HG02885 (cell line): ENCODE measurements at regions not wholly inside any gene's neighbourhood (a gene's known extent, or its start where the extent isn't known, plus 50 kb on each side); places are given as distances from the start of the nearest gene placed in this dataset.
"Not testable (repeated sequence)": the region's sequence is repeated elsewhere in the genome, so short reads cannot be mapped to it uniquely, and the experiment has no call there.

ENCODE experiments used
- ATAC-seq: cut with Tn5 transposase; IDR thresholded peaks from one replicate; pipeline ENCODE4 v1.9.1; 2021; ENCODE audit warnings: mild to moderate bottlenecking; ENCODE audit not compliant: unreplicated experiment, poor library complexity

GRCh38 chr14:65957631-65958205 lies 528.5 kb upstream of the CCDC196 start:
- no peak for ATAC-seq

DNA sequence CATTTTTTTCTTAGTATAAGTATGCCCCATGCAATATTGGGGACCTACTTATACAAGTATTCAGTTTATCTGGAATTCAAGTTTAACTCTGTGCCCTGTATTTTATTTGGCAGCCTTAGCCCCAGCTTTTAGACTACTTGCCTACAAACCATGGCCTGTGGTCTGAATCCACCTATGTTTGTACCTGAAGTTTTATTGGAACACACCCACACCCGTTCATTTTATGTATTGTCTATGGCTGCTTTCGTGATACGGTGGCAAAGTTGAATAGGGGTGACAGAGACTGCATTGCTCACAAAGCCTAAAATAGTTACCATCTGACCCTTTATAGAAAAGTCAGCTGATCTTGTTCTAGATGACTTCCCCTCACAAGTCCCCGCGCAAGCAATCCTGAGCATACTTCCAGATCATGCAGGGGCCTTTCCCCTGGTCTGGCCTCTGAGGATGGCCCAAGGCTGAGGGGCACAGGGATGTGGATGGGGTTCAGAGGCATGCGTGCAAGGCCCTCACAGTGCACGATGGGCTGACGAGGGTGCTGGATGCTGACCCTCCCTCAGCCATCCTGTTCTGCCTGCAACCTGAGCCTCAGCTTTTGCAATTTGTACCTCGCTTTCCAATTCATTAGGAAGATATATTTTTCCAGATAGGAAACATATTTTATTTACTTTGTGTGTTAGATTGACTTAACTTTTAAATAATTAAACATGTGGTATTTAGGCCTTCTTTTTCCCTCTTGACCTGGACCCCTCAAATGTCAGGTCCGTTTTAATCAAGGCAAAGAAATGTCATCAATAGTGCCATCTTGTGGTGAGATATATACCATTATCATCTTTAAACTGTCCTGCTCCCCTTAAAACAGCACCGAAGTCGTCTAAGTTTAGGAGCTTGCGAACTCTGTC lies 527.3 kb upstream of the CCDC196 start:
- peak; percentile 43 for ATAC-seq

GRCh38 chr14:65959563-65960024 lies 526.6 kb upstream of the CCDC196 start:
- ATAC-seq: no peak

DNA sequence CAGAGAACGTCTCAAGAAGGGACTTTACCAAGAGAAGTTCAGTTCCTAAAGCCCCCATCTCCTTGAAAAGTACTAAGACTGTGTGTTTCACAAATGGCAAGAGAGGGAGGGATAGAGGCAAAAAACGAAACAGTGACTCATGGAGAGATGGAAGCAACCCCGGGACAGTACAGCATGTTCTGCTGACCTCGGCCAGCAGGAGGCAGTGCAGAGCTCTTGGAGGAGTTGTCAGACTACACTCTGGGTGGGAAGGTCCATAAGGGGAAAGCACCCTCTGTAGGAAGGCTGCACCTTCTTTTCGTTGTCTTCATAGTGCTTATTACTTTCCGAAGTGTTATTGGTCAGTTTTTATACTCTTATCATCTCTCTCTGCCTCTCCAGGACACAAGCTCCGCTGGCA lies 525.2 kb upstream of the CCDC196 start:
- ATAC-seq: peak; percentile 72

DNA sequence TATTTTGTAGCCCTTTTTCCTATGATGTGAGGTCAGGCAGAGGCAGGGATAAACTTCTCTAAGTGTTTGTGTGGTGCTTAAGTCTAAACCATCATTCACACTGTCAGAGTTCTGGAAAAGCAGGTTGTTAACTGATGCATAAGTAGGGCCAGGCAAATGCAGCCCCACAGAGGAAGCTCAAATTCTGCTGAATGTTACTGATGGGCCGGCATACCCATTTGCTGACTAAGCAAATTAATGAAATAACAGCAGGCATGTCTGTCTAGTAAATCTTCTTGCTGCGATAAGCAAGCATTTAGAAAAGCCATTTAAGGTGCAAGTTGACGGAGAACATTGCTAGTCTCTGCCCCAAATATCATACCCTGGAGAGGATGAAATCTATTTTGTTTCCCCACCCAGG lies 523.2 kb upstream of the CCDC196 start:
- ATAC-seq: no peak

- ATAC-seq: no peak
Observed at GRCh38 chr14:65964366-65964765, 521.8 kb upstream of the CCDC196 start.

- no peak for ATAC-seq
Observed at GRCh38 chr14:65966188-65966587, 520.0 kb upstream of the CCDC196 start.

- no peak for ATAC-seq
Observed at GRCh38 chr14:65972346-65972870, 513.8 kb upstream of the CCDC196 start.

DNA sequence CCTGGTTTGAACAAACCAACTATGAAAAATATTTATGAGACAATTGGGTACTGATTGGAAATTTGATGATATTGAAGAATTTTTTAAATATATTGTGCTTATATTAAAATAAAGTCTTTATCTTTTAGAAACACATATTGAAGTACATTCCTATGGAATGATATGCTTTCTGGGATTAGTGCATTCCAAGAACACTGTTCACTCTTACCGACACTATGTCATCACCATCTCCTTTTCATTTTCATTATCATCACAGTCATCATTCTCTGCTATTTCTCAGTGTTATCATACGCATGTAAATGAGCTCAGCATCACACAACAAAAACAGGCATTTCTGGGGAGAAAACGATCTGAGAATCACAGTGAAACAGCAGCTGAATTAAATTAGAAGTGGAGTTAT lies 513.3 kb upstream of the CCDC196 start:
- ATAC-seq: no peak

GRCh38 chr14:65975865-65976264 lies 510.3 kb upstream of the CCDC196 start:
- ATAC-seq: no peak

GRCh38 chr14:65976761-65977404 lies 509.3 kb upstream of the CCDC196 start:
- no peak for ATAC-seq

GRCh38 chr14:65981192-65981843 lies 504.9 kb upstream of the CCDC196 start:
- ATAC-seq: no peak

- no peak for ATAC-seq
Observed at GRCh38 chr14:65986041-65986440, 500.1 kb upstream of the CCDC196 start.

DNA sequence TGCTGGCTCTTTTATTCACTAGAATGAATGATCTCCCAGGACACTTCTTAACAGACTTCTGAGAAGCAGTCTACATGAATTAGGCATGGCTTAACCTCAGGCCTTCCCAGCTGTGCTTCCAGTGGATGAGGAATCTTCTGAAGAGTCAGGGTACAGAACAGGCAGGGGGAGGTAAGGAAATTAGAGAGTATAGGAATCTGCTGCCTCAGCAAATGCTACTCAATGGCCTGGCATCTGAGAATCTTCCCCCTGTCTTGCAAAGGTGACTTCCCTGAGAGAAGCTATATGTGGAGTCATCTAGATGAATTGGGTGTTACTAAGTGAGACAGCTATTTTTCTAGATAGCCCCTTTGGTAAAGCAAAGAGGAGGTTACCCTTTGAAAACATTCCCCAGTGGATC lies 496.2 kb upstream of the CCDC196 start:
- ATAC-seq: no peak

DNA sequence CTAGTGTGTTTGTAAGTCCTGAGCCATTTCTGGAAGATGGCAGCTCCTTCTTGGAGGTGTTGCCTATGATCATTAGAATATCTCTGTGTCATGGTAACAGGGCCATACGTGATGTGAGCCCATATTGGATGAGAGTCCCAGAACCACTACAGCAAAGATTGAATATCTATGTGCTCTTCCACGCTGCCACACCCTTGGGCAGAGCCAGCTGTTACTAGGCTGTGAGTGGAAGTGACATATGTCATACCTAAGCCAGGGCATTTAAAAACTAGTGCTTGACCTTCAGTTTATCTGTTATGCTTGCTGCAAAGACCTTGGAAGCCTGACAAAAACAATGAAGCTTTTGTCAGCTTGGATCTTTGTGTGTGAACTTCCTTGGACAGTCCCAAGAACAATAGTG lies 495.1 kb upstream of the CCDC196 start:
- no peak for ATAC-seq

- not testable (repeated sequence) for ATAC-seq
Observed at GRCh38 chr14:65991935-65992334, 494.2 kb upstream of the CCDC196 start.

- ATAC-seq: no peak
Observed at GRCh38 chr14:65993103-65993502, 493.1 kb upstream of the CCDC196 start.

DNA sequence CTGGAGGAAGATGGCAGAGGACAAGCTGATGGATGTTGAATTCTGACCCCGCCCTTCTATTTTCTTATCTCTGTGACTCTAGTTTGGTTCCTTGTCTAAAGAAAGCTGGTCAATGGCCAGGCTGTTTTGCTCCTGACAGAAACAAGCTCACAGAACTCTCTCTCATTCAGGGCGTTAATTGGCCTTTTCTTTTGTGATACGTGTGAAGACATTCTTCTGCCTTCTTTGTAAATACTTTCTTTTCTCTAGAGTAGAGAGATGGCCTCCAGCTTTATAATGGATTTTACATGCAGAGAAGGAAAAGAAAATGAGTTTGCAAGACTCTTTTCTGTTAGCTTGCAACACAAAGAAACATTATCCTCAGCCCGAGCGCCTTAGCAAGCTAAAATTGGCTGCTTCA lies 492.2 kb upstream of the CCDC196 start:
- ATAC-seq: no peak

GRCh38 chr14:65997347-65997746 lies 488.8 kb upstream of the CCDC196 start:
- ATAC-seq: no peak

DNA sequence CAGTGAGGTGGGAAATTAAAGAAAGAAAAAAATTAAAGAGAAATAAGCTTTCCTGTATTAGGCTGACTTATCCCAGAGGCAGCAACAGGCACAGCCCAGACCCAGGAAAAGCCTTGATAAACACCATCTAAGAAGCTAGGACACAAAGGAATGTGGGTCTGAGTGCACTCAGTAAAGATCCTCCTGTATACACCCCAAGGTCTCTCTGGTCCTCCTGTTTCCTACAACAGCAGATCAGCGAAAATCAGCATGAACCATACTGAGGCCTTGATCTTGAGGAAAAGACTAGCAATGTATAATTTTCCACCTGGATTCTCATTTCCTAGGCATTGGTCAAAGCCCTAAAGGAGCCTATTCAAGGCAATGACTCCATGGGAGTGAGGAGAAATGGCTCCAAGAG lies 486.3 kb upstream of the CCDC196 start:
- no peak for ATAC-seq

- no peak for ATAC-seq
Observed at GRCh38 chr14:66000766-66001165, 485.4 kb upstream of the CCDC196 start.
